ENCODE measurements at regions not wholly inside any gene's neighbourhood (a gene's known extent, or its start where the extent isn't known, plus 50 kb on each side); places are given as distances from the start of the nearest gene placed in this dataset.
A peak's percentile ranks its signal among the peaks of the same experiment; 100 is the strongest.

- TF ChIP-seq, protein P1, sequence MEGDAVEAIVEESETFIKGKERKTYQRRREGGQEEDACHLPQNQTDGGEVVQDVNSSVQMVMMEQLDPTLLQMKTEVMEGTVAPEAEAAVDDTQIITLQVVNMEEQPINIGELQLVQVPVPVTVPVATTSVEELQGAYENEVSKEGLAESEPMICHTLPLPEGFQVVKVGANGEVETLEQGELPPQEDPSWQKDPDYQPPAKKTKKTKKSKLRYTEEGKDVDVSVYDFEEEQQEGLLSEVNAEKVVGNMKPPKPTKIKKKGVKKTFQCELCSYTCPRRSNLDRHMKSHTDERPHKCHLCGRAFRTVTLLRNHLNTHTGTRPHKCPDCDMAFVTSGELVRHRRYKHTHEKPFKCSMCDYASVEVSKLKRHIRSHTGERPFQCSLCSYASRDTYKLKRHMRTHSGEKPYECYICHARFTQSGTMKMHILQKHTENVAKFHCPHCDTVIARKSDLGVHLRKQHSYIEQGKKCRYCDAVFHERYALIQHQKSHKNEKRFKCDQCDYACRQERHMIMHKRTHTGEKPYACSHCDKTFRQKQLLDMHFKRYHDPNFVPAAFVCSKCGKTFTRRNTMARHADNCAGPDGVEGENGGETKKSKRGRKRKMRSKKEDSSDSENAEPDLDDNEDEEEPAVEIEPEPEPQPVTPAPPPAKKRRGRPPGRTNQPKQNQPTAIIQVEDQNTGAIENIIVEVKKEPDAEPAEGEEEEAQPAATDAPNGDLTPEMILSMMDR (conservative IDR thresholded peaks at IDR 0.05; ENCODE audit: low read depth, low read length): 0 out of 2 replicates have a peak, but pooled peaks have one; percentile 11
- TF ChIP-seq EZH2 (IDR thresholded peaks at IDR 0.05; ENCODE audit: low read length, unreplicated experiment): no peak
- no peak for TF ChIP-seq EZH2phosphoT487 (IDR thresholded peaks at IDR 0.05; ENCODE audit: borderline replicate concordance, low read length)
Measured at GRCh38 chr11:79610678-79611077, 169.8 kb upstream of the TENM4 start.

Data from PC-3 (cell line).